Activated CD8-positive, alpha-beta memory T cell treated with anti-CD3 and anti-CD28 coated beads for 36 hours (primary cell): ENCODE measurements at regions not wholly inside any gene's neighbourhood (a gene's known extent, or its start where the extent isn't known, plus 50 kb on each side); places are given as distances from the start of the nearest gene placed in this dataset.

Experiments used
- CTCF ChIA-PET: fragments of 350-600 bp; sonication (Branson Sonifier 250); formaldehyde crosslinking; loops from one replicate; lab custom pipeline; 2021; ENCODE audit warnings: antibody characterized with exemption; lab: Charles Lee
- POLR2A ChIA-PET: fragments of 350-600 bp; sonication (Branson Sonifier 250); formaldehyde crosslinking; loops from one replicate; lab custom pipeline; 2021; ENCODE audit warnings: antibody characterized with exemption; lab: Charles Lee

DNA sequence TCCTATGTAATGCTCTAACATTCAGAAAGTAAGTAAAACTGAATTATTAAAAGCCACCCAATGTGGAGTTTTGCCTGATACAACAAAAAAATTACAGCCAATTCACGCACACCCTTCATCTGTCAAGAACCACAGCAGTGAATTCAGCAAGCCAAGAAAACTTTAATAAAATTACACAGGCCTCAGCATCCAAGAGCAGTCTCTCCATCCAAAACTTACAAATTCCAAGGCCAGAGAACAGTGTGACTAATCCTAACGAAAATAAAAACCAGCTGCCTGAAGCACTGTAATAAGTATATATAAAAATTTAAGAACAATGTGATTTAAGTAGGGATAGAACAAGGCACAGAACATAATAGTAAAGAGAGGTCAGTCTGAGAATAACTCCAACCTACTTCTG is 54.2 kb downstream of the SIX6 start:
- ChIA-PET CTCF (no interaction called here), POLR2A (no interaction called here)

DNA sequence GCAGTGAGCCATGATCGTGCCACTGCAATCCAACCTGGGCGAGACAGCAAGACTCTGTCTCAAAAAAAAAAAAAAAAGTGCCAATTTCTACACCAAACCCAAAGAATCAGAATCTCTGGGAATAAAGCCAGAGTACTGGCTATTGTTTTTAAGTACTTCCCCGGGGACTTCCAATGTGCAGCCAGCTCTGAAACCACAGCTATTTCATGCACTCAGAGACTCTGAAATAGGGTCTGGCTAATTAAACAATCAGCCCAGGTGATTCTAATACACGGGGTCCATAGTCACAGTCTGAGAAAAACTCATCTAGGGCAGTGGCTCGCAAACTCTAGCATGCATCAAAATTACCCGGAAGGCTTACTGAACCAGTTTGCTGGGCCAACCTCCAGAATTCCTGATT is 56.3 kb downstream of the SIX6 start:
- CTCF ChIA-PET: no interaction called here
- POLR2A ChIA-PET: no interaction called here

DNA sequence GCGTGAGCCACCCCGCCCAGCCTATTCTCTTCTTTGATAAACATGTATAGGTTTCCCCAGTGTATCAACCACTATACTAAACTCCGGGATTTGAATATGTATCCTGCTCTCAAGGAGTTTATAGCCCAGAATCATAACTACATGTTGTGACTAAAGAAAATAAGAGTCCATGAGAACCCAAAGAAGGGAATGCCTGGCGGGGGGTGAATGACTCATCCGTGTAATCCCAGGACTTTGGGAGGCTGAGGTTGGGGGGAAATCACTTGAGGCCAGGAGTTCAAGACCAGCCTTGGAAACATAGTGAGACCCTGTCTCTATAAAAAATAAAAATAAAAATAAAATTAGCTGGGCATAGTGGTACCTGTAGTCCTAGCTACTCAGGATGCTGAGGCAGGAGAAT is 57.2 kb downstream of the SIX6 start:
- ChIA-PET CTCF (no interaction called here), POLR2A (no interaction called here)

DNA sequence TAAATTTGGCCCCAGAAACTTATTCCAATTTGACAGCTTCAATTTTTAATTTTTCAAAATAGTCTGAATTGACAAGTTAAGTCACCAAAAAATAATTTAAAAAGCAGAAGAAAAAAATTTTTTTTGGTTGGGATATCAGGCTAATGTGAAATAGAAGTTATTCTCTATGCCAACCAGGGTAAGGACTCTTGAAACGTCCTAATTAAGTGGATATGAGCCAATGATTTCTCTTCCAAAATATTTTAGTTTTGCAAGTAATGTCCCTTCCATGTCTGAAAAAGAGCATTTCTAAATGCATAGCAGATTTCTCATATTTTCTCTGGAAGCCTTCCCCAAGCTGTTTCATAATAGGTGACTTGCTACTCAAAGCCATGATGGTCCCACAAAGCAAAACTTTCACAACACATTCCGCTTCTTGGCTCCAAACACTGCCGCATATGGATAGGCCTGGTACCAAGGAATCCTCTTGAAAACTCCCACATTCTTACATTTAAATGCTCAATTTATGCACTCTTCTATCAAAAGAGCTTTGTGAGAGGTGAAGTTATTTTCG is 65.1 kb downstream of the SIX6 start:
- CTCF ChIA-PET: no interaction called here
- POLR2A ChIA-PET: no interaction called here

DNA sequence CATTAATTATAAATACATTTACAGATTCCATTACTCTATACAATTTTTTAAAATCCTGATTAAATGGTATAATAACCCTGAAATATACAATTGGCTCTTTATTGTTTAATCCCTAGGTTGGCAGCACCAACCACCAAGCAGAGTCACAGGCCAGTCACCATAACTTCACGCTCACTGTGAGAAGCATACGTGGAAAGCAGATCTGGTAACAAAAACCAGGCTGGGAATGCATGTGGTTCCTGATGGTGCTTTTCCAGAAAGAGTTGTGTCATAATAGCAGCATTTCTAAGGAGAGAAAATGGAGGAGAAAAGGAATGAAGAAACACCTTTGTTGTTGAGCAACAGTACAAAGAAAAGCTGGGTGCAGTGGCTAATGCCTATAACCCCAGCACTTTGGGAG is 66.1 kb downstream of the SIX6 start:
- CTCF ChIA-PET: no interaction called here

DNA sequence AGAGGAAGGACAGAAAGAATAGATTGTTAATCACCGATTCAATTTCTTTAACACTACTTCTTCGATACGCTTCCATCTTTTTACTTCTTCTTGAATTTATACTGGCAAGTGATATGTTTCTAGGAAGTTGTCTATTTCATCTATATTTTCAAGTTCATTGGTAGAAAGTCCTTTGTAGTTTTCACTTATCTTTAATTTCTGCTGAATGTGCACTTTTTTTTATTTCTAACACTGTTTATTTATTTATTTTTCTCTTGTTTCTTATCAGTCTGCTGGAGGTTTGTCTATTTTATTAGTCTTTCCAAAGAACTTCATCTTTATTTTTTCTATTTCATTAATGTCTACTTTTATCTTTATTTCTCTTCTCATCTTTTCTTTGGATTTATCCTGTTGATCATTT is 63.6 kb downstream of the SIX1 start:
- ChIA-PET CTCF (no interaction called here), POLR2A (no interaction called here)

More for the DNA sequence above, 66.1 kb downstream of the SIX6 start:
- POLR2A ChIA-PET: no interaction called here

DNA sequence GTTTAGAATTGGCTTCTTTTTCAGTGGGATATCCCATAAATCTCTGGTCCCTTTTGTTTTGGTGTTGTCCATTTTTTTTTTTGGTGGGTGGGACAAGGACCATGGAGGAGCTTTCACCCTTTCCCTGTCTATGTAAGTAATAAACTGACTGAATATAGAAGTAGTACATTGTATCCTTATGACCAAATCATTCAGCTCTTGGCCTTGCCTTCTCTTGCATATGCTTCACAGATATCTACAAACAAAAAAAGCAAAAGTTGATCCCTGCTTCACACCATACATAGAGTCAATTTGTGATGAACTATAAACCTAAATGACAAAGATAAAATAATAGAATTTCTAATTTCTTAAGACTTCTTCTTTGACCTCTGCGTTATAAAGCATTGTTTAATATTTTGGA is 59.8 kb downstream of the SIX1 start:
- POLR2A ChIA-PET: no interaction called here
- CTCF ChIA-PET: no interaction called here

DNA sequence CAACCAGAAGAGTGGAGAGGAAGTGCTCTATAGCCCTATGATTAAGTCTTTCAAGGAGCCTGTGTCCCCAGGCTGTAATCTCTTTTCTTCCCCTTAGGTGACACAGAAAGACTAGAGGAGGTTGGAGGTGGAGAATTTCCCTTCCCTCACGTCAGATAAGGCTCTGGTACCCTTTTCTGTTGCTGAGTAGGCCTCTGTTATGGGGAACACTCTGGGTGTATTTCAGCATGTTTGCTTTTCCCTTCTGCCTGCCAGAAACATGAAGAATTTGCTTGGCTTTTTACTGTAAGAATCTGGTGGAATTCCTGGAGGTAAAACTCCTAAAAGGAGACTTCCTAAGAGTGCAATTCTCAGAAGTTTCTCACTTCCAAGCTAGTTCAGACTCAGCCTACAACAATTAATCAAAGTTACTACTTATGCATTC is 58.3 kb downstream of the SIX1 start:
- POLR2A ChIA-PET: interaction anchor here (0.6 kb wide), 1 partner anchor 683 kb away, joined by 3 read pairs; no protein-coding TSS in a partner anchor

More for the DNA sequence above, 58.3 kb downstream of the SIX1 start:
- CTCF ChIA-PET: interaction anchor here (0.6 kb wide), 1 partner anchor 557 kb away, joined by 3 read pairs; no protein-coding TSS in a partner anchor
